GM12864 (cell line): ENCODE measurements at regions not wholly inside any gene's neighbourhood (a gene's known extent, or its start where the extent isn't known, plus 50 kb on each side); places are given as distances from the start of the nearest gene placed in this dataset.

Experiments used
- DNase-seq: peaks from one replicate; pipeline ENCODE4 v3.0.0-alpha.2; 2011; ENCODE audit warnings: low read depth
- H3K4me3 ChIP-seq: 2 replicates; pipeline ENCODE4 v1.5.1; 2011; ENCODE audit warnings: mild to moderate bottlenecking, low read depth, low read length, control low read depth
- CTCF ChIP-seq: IDR thresholded peaks from 2 replicates; pipeline ENCODE4 v1.5.1; 2011; ENCODE audit warnings: low read depth, mild to moderate bottlenecking, moderate library complexity, low read length, control low read depth, inconsistent platforms; ENCODE audit errors: missing control alignments

GRCh38 chr2:122755281-122755780, 999.9 kb downstream of the TSN start:
- H3K4me3 ChIP-seq = no peak overlapping the region
- DNase-seq = no peak
- no peak for TF ChIP-seq CTCF

GRCh38 chr2:122758967-122759366, 1003.5 kb downstream of the TSN start:
- no peak overlapping the region for H3K4me3 ChIP-seq
- DNase-seq = no peak
- TF ChIP-seq CTCF = no peak

- DNase-seq = no peak
- H3K4me3 ChIP-seq = no peak overlapping the region
- TF ChIP-seq CTCF = no peak
Observed at GRCh38 chr2:122764014-122764413, 1008.6 kb downstream of the TSN start.

- DNase-seq = no peak
- TF ChIP-seq CTCF = no peak
- H3K4me3 ChIP-seq = no peak overlapping the region
Observed at GRCh38 chr2:122780251-122780650, 1024.8 kb downstream of the TSN start.

- H3K4me3 ChIP-seq = no peak overlapping the region
- TF ChIP-seq CTCF = no peak
- DNase-seq = no peak
Observed at GRCh38 chr2:122794100-122794499, 1038.6 kb downstream of the TSN start.

GRCh38 chr2:122795763-122796162, 1040.3 kb downstream of the TSN start:
- H3K4me3 ChIP-seq = no peak overlapping the region
- TF ChIP-seq CTCF = no peak

GRCh38 chr2:122799391-122799790, 1043.9 kb downstream of the TSN start:
- TF ChIP-seq CTCF = no peak
- no peak for DNase-seq

More at GRCh38 chr2:122795763-122796162, 1040.3 kb downstream of the TSN start:
- DNase-seq = no peak

More at GRCh38 chr2:122799391-122799790, 1043.9 kb downstream of the TSN start:
- H3K4me3 ChIP-seq = no peak overlapping the region
